A673 (cell line): ENCODE measurements at regions not wholly inside any gene's neighbourhood (a gene's known extent, or its start where the extent isn't known, plus 50 kb on each side); places are given as distances from the start of the nearest gene placed in this dataset.

Experiments used
- BruUV-seq: library from RNA; stranded (reverse); fragments of 400-500 nt; replicated peaks from 2 replicates; lab custom pipeline; 2021; lab: Mats Ljungman, UMichigan
- CTCF ChIA-PET: fragments of 300-600 bp; sonication (Branson Sonifier 250); formaldehyde crosslinking; loops from one replicate; lab custom pipeline; 2022; ENCODE audit warnings: antibody characterized with exemption; lab: Charles Lee
- POLR2A ChIA-PET: fragments of 300-600 bp; sonication (Branson Sonifier 250); formaldehyde crosslinking; loops from one replicate; lab custom pipeline; 2022; ENCODE audit warnings: antibody characterized with exemption; ENCODE audit not compliant: low non-redundant PET; lab: Charles Lee
- DNase-seq: peaks from one replicate; pipeline ENCODE4 v3.0.0-alpha.2; 2015; ENCODE audit warnings: low spot score
- H3K27ac ChIP-seq: fragments of 200-600 bp; sonication (generic); 2 replicates; pipeline ENCODE4 v1.5.1; 2016; ENCODE audit warnings: mixed run types, low read depth, mild to moderate bottlenecking, mixed read lengths, antibody characterized with exemption, low read length; ENCODE audit not compliant: poor library complexity, severe bottlenecking
- H3K27me3 ChIP-seq: fragments of 200-600 bp; sonication (generic); replicated peaks from 2 replicates; pipeline ENCODE4 v1.6.1; 2017; ENCODE audit warnings: mixed run types, low read depth, mild to moderate bottlenecking, mixed read lengths, antibody characterized with exemption, low read length; ENCODE audit not compliant: insufficient read depth, poor library complexity
- H3K36me3 ChIP-seq: fragments of 200-600 bp; sonication (generic); 2 replicates; pipeline ENCODE4 v1.6.1; 2016; ENCODE audit warnings: mixed run types, mild to moderate bottlenecking, mixed read lengths, antibody characterized with exemption, low read length; ENCODE audit not compliant: insufficient read depth, poor library complexity, severe bottlenecking
- H3K4me1 ChIP-seq: fragments of 200-600 bp; sonication (generic); 2 replicates; pipeline ENCODE4 v1.6.1; 2017; ENCODE audit warnings: mixed run types, mild to moderate bottlenecking, mixed read lengths, antibody characterized with exemption, low read length; ENCODE audit not compliant: insufficient read depth, poor library complexity, severe bottlenecking
- H3K4me3 ChIP-seq: fragments of 200-600 bp; sonication (generic); 2 replicates; pipeline ENCODE4 v1.5.1; 2016; ENCODE audit warnings: low read depth, mixed run types, mild to moderate bottlenecking, mixed read lengths, low read length; ENCODE audit not compliant: poor library complexity, severe bottlenecking
- H3K9me3 ChIP-seq: fragments of 200-600 bp; sonication (generic); 2 replicates; pipeline ENCODE4 v1.6.1; 2016; ENCODE audit warnings: mixed run types, low read depth, mild to moderate bottlenecking, mixed read lengths, antibody characterized with exemption, low read length; ENCODE audit not compliant: poor library complexity, severe bottlenecking
- CTCF ChIP-seq: fragments of 300-800, 200-600 bp; sonication (generic); conservative IDR thresholded peaks from 2 replicates; pipeline ENCODE4 v1.5.1; 2017; ENCODE audit warnings: low read depth, mild to moderate bottlenecking, antibody characterized with exemption, low read length, moderate library complexity, mixed read lengths
- EZH2 ChIP-seq: fragments of 200-600 bp; sonication (generic); IDR thresholded peaks from 2 replicates; pipeline ENCODE4 v1.6.1; 2017; ENCODE audit warnings: borderline replicate concordance, low read depth, mild to moderate bottlenecking, mixed read lengths, antibody characterized with exemption, low read length; ENCODE audit not compliant: poor library complexity, severe bottlenecking
- intact Hi-C: fragments of 100-400 bp; cut with micrococcal nuclease; formaldehyde crosslinking; loops from one replicate; pipeline ENCODE4 v1.10.0; 2022; ENCODE audit not compliant: unreplicated experiment

GRCh38 chr3:193935916-193936315 is 200.0 kb upstream of the HES1 start:
- CTCF ChIA-PET: no interaction called here
- TF ChIP-seq EZH2 (no peak), CTCF (no peak)

GRCh38 chr3:193938613-193939012 is 197.3 kb upstream of the HES1 start:
- no peak overlapping the region for H3K4me3 ChIP-seq
- H3K27ac ChIP-seq: peak overlapping the region; percentile 26
- intact Hi-C loops: no loop called here
- ChIA-PET POLR2A (no interaction called here), CTCF (interaction anchor here (0.6 kb wide), 1 partner anchor 199 kb away, joined by 3 read pairs; no protein-coding TSS in a partner anchor)
- TF ChIP-seq EZH2 (no peak), CTCF (no peak)
- peaks cover 16% of the 10 kb centered on the region for H3K4me1 ChIP-seq
- no peaks in the 10 kb centered on the region for H3K36me3 ChIP-seq
- DNase-seq: no peak
- H3K27me3 ChIP-seq: no peaks in the 10 kb centered on the region
- H3K9me3 ChIP-seq: no peaks in the 10 kb centered on the region
- no TSS peak for BruUV-seq

More at GRCh38 chr3:193935916-193936315, 200.0 kb upstream of the HES1 start:
- Histone ChIP-seq H3K4me3 (no peak overlapping the region), H3K27ac (no peak overlapping the region), H3K27me3 (no peaks in the 10 kb centered on the region), H3K36me3 (no peaks in the 10 kb centered on the region), H3K4me1 (peaks cover 16% of the 10 kb centered on the region), H3K9me3 (no peaks in the 10 kb centered on the region)
- intact Hi-C loops: no loop called here
- POLR2A ChIA-PET: no interaction called here
- no peak for DNase-seq
- BruUV-seq: no TSS peak

GRCh38 chr3:193939527-193939926 is 196.4 kb upstream of the HES1 start:
- CTCF ChIA-PET: no interaction called here
- no peaks in the 10 kb centered on the region for H3K9me3 ChIP-seq
- BruUV-seq: no TSS peak
- intact Hi-C loops: no loop called here
- POLR2A ChIA-PET: interaction anchor here (0.6 kb wide), 1 partner anchor 195 kb away, joined by 6 read pairs; no protein-coding TSS in a partner anchor
- H3K4me3 ChIP-seq: no peak overlapping the region
- H3K27me3 ChIP-seq: no peaks in the 10 kb centered on the region
- peaks cover 16% of the 10 kb centered on the region for H3K4me1 ChIP-seq
- H3K36me3 ChIP-seq: no peaks in the 10 kb centered on the region
- no peak for TF ChIP-seq CTCF
- TF ChIP-seq EZH2: no peak
- H3K27ac ChIP-seq: no peak overlapping the region
- DNase-seq: no peak
